Thyroid gland (tissue), 4 donors: ENCODE measurements at regions not wholly inside any gene's neighbourhood (a gene's known extent, or its start where the extent isn't known, plus 50 kb on each side); places are given as distances from the start of the nearest gene placed in this dataset.

Experiments
- CTCF ChIP-seq, 6 experiments: fragments of 200-600 bp in 3 of 6; fragments of 450-650 bp in 3 of 6; sonication (generic) in 3 of 6; IDR thresholded peaks; one replicate each; pipeline ENCODE4 v1.5.1; 2016 to 2019; ENCODE audit warnings: antibody characterized with exemption in 6 of 6, mild to moderate bottlenecking in 2 of 6, inconsistent platforms in 1 of 6, moderate library complexity in 1 of 6
- POLR2A ChIP-seq, 2 donors: fragments of 450-650 bp; IDR thresholded peaks; one replicate each; pipeline ENCODE4 v1.6.1; 2017; ENCODE audit warnings: antibody characterized with exemption in 2 of 2, mild to moderate bottlenecking in 2 of 2, moderate library complexity in 1 of 2

DNA sequence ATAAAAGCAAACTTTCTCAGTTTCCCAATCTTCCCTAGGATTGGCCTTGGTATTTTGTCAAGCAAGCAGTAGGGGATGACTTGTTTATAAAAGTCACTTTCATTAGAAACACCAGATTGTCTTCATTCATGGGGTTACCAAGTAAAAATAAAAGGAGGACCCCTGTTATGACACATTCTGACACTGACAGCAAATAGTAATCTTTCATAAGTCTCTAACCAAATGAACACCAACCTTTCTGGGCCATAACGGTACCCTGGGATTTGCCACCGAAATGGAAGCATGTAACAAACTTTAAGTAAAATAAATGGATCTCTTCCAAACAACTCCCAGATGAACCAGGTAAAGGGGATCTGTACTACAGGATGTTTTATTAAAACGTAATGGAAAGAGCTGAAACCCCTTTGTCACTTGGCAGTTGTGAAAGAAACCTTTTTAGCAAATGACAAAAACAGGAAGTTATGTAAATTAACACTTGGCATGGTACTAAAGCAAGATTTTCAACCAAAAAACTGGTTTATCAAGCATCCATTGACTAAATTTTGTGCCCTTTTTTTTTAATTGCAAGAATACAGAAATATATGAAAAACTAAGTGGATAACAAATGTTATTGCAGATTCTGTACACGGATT is 335.6 kb downstream of the RBM26 start:
- TF ChIP-seq POLR2A (IDR thresholded peaks at IDR 0.05) (no peak), CTCF (IDR thresholded peaks at IDR 0.05) (no peak)
